Adrenal gland (tissue), 5 donors: ENCODE measurements at regions not wholly inside any gene's neighbourhood (a gene's known extent, or its start where the extent isn't known, plus 50 kb on each side); places are given as distances from the start of the nearest gene placed in this dataset.

ENCODE experiments used
- CTCF ChIP-seq, 6 experiments: fragments of 450-650 bp in 4 of 6; fragments of 200-600 bp in 2 of 6; sonication (generic) in 1 of 6; IDR thresholded peaks; 1 replicate in 5 of 6; 2 replicates in 1 of 6; pipeline versions ENCODE4 v1.5.1 to v1.8.0; 2016 to 2021; ENCODE audit warnings: antibody characterized with exemption in 6 of 6, mild to moderate bottlenecking in 2 of 6, moderate library complexity in 1 of 6
- POLR2A ChIP-seq, 2 donors: fragments of 450-650 bp; IDR thresholded peaks; one replicate each; pipeline ENCODE4 v1.6.1; 2017; ENCODE audit warnings: antibody characterized with exemption in 2 of 2, mild to moderate bottlenecking in 2 of 2, moderate library complexity in 1 of 2
- donor health status: DM: no; HTN: no; CAD: no.

- TF ChIP-seq CTCF (IDR thresholded peaks at IDR 0.05) (no peak), POLR2A (IDR thresholded peaks at IDR 0.05) (no peak)
These were observed 408.6 kb upstream of the IRX4 start for GRCh38 chr5:2291146-2291840.
